Liver (tissue), 3 donors: ENCODE measurements at regions not wholly inside any gene's neighbourhood (a gene's known extent, or its start where the extent isn't known, plus 50 kb on each side); places are given as distances from the start of the nearest gene placed in this dataset.

Experiments used
- FOXA2 ChIP-seq: IDR thresholded peaks from 2 replicates; pipeline ENCODE4 v1.6.1; 2016; ENCODE audit warnings: antibody characterized with exemption
- GABPA ChIP-seq, 2 donors: IDR thresholded peaks in 1 of 2; conservative IDR thresholded peaks in 1 of 2; 2 replicates each; pipeline ENCODE4 v1.6.1; 2016; ENCODE audit warnings: antibody characterized with exemption in 2 of 2, mild to moderate bottlenecking in 1 of 2, moderate library complexity in 1 of 2
- JUND ChIP-seq, 2 donors: IDR thresholded peaks; 2 replicates each; pipeline ENCODE4 v1.6.1; 2016; ENCODE audit warnings: antibody characterized with exemption in 2 of 2
- NR2F2 ChIP-seq: IDR thresholded peaks from 2 replicates; pipeline ENCODE4 v1.6.1; 2016; ENCODE audit warnings: antibody characterized with exemption
- RAD21 ChIP-seq, 2 donors: IDR thresholded peaks; 2 replicates each; pipeline ENCODE4 v1.6.1; 2016; ENCODE audit warnings: antibody characterized with exemption in 2 of 2, mild to moderate bottlenecking in 2 of 2
- TAF1 ChIP-seq: conservative IDR thresholded peaks from 2 replicates; pipeline ENCODE4 v1.6.1; 2016; ENCODE audit warnings: antibody characterized with exemption, mild to moderate bottlenecking
- TF ChIP-seq, protein P1 (sequence below): fragments of 150-350 bp; IDR thresholded peaks from 2 replicates; pipeline ENCODE4 v1.5.1; 2017; ENCODE audit warnings: improper control_type of control experiment, low read depth, low read length; ENCODE audit not compliant: missing input control
- TF ChIP-seq, protein P2 (sequence below): IDR thresholded peaks from 2 replicates; pipeline ENCODE4 v1.6.1; 2016; ENCODE audit warnings: antibody characterized with exemption
- TF ChIP-seq, protein P3 (sequence below): IDR thresholded peaks from 2 replicates; pipeline ENCODE4 v1.6.1; 2016; ENCODE audit warnings: antibody characterized with exemption
- donor health status: healthy.
- donor health status: healthy.

DNA sequence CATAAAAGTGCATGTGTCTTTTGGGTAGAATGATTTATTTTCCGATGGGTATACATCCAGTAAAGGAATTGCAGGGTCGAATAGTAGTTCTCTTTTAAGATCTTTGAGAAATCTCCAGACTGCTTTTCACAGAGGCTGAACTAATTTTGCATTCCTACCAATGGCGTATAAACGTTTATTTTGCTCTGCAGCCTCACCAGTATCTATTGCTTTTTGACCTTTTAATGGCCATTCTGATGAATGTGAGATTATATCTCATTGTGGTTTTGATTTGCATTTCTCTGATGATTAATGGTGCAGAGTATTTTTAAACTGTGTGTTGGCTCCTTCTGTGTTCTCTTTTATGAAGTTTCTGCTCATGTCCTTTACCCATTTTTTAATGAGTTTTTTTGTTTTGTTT lies 1020.1 kb downstream of the NXPH1 start:
- TF ChIP-seq, protein P1, sequence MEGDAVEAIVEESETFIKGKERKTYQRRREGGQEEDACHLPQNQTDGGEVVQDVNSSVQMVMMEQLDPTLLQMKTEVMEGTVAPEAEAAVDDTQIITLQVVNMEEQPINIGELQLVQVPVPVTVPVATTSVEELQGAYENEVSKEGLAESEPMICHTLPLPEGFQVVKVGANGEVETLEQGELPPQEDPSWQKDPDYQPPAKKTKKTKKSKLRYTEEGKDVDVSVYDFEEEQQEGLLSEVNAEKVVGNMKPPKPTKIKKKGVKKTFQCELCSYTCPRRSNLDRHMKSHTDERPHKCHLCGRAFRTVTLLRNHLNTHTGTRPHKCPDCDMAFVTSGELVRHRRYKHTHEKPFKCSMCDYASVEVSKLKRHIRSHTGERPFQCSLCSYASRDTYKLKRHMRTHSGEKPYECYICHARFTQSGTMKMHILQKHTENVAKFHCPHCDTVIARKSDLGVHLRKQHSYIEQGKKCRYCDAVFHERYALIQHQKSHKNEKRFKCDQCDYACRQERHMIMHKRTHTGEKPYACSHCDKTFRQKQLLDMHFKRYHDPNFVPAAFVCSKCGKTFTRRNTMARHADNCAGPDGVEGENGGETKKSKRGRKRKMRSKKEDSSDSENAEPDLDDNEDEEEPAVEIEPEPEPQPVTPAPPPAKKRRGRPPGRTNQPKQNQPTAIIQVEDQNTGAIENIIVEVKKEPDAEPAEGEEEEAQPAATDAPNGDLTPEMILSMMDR, result no peak
- no peak for TF ChIP-seq RAD21 (IDR thresholded peaks at IDR 0.05)
- no peak for TF ChIP-seq NR2F2
- TF ChIP-seq FOXA2, result no peak
- no peak for TF ChIP-seq TAF1
- TF ChIP-seq, protein P2, sequence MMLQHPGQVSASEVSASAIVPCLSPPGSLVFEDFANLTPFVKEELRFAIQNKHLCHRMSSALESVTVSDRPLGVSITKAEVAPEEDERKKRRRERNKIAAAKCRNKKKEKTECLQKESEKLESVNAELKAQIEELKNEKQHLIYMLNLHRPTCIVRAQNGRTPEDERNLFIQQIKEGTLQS, result no peak
- TF ChIP-seq, protein P3, sequence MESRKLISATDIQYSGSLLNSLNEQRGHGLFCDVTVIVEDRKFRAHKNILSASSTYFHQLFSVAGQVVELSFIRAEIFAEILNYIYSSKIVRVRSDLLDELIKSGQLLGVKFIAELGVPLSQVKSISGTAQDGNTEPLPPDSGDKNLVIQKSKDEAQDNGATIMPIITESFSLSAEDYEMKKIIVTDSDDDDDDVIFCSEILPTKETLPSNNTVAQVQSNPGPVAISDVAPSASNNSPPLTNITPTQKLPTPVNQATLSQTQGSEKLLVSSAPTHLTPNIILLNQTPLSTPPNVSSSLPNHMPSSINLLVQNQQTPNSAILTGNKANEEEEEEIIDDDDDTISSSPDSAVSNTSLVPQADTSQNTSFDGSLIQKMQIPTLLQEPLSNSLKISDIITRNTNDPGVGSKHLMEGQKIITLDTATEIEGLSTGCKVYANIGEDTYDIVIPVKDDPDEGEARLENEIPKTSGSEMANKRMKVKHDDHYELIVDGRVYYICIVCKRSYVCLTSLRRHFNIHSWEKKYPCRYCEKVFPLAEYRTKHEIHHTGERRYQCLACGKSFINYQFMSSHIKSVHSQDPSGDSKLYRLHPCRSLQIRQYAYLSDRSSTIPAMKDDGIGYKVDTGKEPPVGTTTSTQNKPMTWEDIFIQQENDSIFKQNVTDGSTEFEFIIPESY, result no peak
- TF ChIP-seq GABPA (IDR thresholded peaks at IDR 0.05 in 1 of 2, conservative IDR thresholded peaks at IDR 0.05 in 1 of 2), result no peak
- no peak for TF ChIP-seq JUND (IDR thresholded peaks at IDR 0.05)
